Stimulated activated CD8-positive, alpha-beta memory T cell treated with anti-CD3 and anti-CD28 coated beads, Interleukin-7, amount 100 ng/mL, for 4 hours (primary cell): ENCODE measurements at regions not wholly inside any gene's neighbourhood (a gene's known extent, or its start where the extent isn't known, plus 50 kb on each side); places are given as distances from the start of the nearest gene placed in this dataset.

Experiments used
- DNase-seq, 2 donors: peaks; one replicate each; pipeline ENCODE4 v3.0.0-alpha.2; 2020; ENCODE audit warnings: low read depth in 2 of 2

GRCh38 chr9:135252980-135253304 lies 165.5 kb downstream of the OLFM1 start:
- no peak for DNase-seq

GRCh38 chr9:135253305-135254004 lies 166.0 kb downstream of the OLFM1 start:
- DNase-seq, result no peak

GRCh38 chr9:135254176-135255032 lies 166.9 kb downstream of the OLFM1 start:
- no peak for DNase-seq

- DNase-seq, result no peak
Observed at GRCh38 chr9:135255033-135255840, 167.8 kb downstream of the OLFM1 start.

GRCh38 chr9:135255841-135256580 lies 168.5 kb downstream of the OLFM1 start:
- no peak for DNase-seq

GRCh38 chr9:135256581-135257354 lies 169.3 kb downstream of the OLFM1 start:
- no peak for DNase-seq

- no peak for DNase-seq
Observed at GRCh38 chr9:135258461-135258860, 171.0 kb downstream of the OLFM1 start.

- DNase-seq, result no peak
Observed at GRCh38 chr9:135259273-135259672, 171.8 kb downstream of the OLFM1 start.

GRCh38 chr9:135260221-135261180 lies 173.0 kb downstream of the OLFM1 start:
- no peak for DNase-seq

GRCh38 chr9:135262248-135262647 lies 174.8 kb downstream of the OLFM1 start:
- no peak for DNase-seq

- no peak for DNase-seq
Observed at GRCh38 chr9:135263511-135263910, 176.0 kb downstream of the OLFM1 start.

- no peak for DNase-seq
Observed at GRCh38 chr9:135265931-135266330, 178.5 kb downstream of the OLFM1 start.

GRCh38 chr9:135267191-135267809 lies 179.8 kb downstream of the OLFM1 start:
- no peak for DNase-seq

GRCh38 chr9:135268031-135268430 lies 180.6 kb downstream of the OLFM1 start:
- no peak for DNase-seq

- no peak for DNase-seq
Observed at GRCh38 chr9:135268981-135269380, 181.5 kb downstream of the OLFM1 start.

GRCh38 chr9:135269912-135270830 lies 182.7 kb downstream of the OLFM1 start:
- no peak for DNase-seq

- no peak for DNase-seq
Observed at GRCh38 chr9:135271425-135271824, 184.0 kb downstream of the OLFM1 start.

- DNase-seq, result no peak
Observed at GRCh38 chr9:135272608-135273007, 185.1 kb downstream of the OLFM1 start.
